Kidney epithelial cell (primary cell): ENCODE measurements at regions not wholly inside any gene's neighbourhood (a gene's known extent, or its start where the extent isn't known, plus 50 kb on each side); places are given as distances from the start of the nearest gene placed in this dataset.

Experiments
- DNase-seq: peaks from one replicate; pipeline ENCODE4 v3.0.0-alpha.2; 2010; ENCODE audit warnings: low read depth
- H3K27me3 ChIP-seq: 2 replicates; pipeline ENCODE4 v1.6.0; 2011; ENCODE audit warnings: low read length; ENCODE audit not compliant: control insufficient read depth, insufficient read depth
- H3K36me3 ChIP-seq: 2 replicates; pipeline ENCODE4 v1.5.1; 2011; ENCODE audit warnings: low read length; ENCODE audit not compliant: control insufficient read depth, insufficient read depth
- H3K4me3 ChIP-seq: 2 replicates; pipeline ENCODE4 v1.5.1; 2011; ENCODE audit warnings: low read depth, mild to moderate bottlenecking, control low read depth, low read length
- CTCF ChIP-seq: IDR thresholded peaks from 2 replicates; pipeline ENCODE4 v1.5.1; 2011; ENCODE audit warnings: mild to moderate bottlenecking, moderate library complexity, low read length, control low read depth, inconsistent platforms; ENCODE audit not compliant: insufficient read depth, poor library complexity, severe bottlenecking

GRCh38 chr2:157172239-157172638 is 85.3 kb upstream of the GALNT5 start:
- no peak for DNase-seq
- no peak for TF ChIP-seq CTCF
- no peak overlapping the region for H3K4me3 ChIP-seq
- no peaks in the 10 kb centered on the region for H3K36me3 ChIP-seq
- no peaks in the 10 kb centered on the region for H3K27me3 ChIP-seq

- Histone ChIP-seq H3K27me3 (no peaks in the 10 kb centered on the region), H3K36me3 (no peaks in the 10 kb centered on the region), H3K4me3 (no peak overlapping the region)
- DNase-seq: no peak
- TF ChIP-seq CTCF: no peak
Measured at GRCh38 chr2:157172866-157173578, 84.5 kb upstream of the GALNT5 start.

GRCh38 chr2:157173740-157174184 is 83.7 kb upstream of the GALNT5 start:
- no peaks in the 10 kb centered on the region for H3K27me3 ChIP-seq
- H3K36me3 ChIP-seq: no peaks in the 10 kb centered on the region
- H3K4me3 ChIP-seq: no peak overlapping the region
- no peak for TF ChIP-seq CTCF
- DNase-seq: peak; percentile 59

- no peak for TF ChIP-seq CTCF
- no peak for DNase-seq
- no peaks in the 10 kb centered on the region for H3K36me3 ChIP-seq
- H3K27me3 ChIP-seq: no peaks in the 10 kb centered on the region
- H3K4me3 ChIP-seq: no peak overlapping the region
Measured at GRCh38 chr2:157174321-157174720, 83.2 kb upstream of the GALNT5 start.

GRCh38 chr2:157176602-157177001 is 80.9 kb upstream of the GALNT5 start:
- TF ChIP-seq CTCF: no peak
- Histone ChIP-seq H3K4me3 (no peak overlapping the region), H3K36me3 (no peaks in the 10 kb centered on the region), H3K27me3 (no peaks in the 10 kb centered on the region)
- no peak for DNase-seq

GRCh38 chr2:157178874-157179273 is 78.6 kb upstream of the GALNT5 start:
- no peaks in the 10 kb centered on the region for H3K27me3 ChIP-seq
- no peak for DNase-seq
- no peaks in the 10 kb centered on the region for H3K36me3 ChIP-seq
- H3K4me3 ChIP-seq: no peak overlapping the region
- TF ChIP-seq CTCF: no peak
